Astrocyte of the spinal cord (primary cell): ENCODE measurements at regions not wholly inside any gene's neighbourhood (a gene's known extent, or its start where the extent isn't known, plus 50 kb on each side); places are given as distances from the start of the nearest gene placed in this dataset.

ENCODE experiments used
- DNase-seq: peaks from one replicate; pipeline ENCODE4 v3.0.0; 2011; ENCODE audit warnings: low read depth, low spot score
- H3K4me3 ChIP-seq: 2 replicates; pipeline ENCODE4 v1.5.1; 2011; ENCODE audit warnings: low read depth, mild to moderate bottlenecking, low read length, moderate library complexity
- CTCF ChIP-seq: IDR thresholded peaks from 2 replicates; pipeline ENCODE4 v1.5.1; 2012; ENCODE audit warnings: low read depth, mild to moderate bottlenecking, low read length, inconsistent platforms
- in situ Hi-C: cut with HindIII; loops from 2 replicates; pipeline ENCODE4 v1.10.0; 2017; ENCODE audit warnings: low sequenced_read_pairs

- in situ Hi-C loops = no loop called here
- TF ChIP-seq CTCF = no peak
- no peak for DNase-seq
- no peak overlapping the region for H3K4me3 ChIP-seq
These were observed 299.5 kb downstream of the BUD13 start for GRCh38 chr11:116473206-116473769.

GRCh38 chr11:116472651-116473050 is 300.1 kb downstream of the BUD13 start:
- TF ChIP-seq CTCF = no peak
- DNase-seq = no peak
- no peak overlapping the region for H3K4me3 ChIP-seq
- in situ Hi-C loops = no loop called here

GRCh38 chr11:116471608-116472256 is 301.1 kb downstream of the BUD13 start:
- DNase-seq = peak; percentile 39
- no peak overlapping the region for H3K4me3 ChIP-seq
- TF ChIP-seq CTCF = no peak
- in situ Hi-C loops = no loop called here

GRCh38 chr11:116468699-116469098 is 304.1 kb downstream of the BUD13 start:
- no peak overlapping the region for H3K4me3 ChIP-seq
- no peak for DNase-seq
- TF ChIP-seq CTCF = no peak
- in situ Hi-C loops = no loop called here

GRCh38 chr11:116467823-116468222 is 305.0 kb downstream of the BUD13 start:
- no peak for DNase-seq
- in situ Hi-C loops = no loop called here
- no peak for TF ChIP-seq CTCF
- H3K4me3 ChIP-seq = no peak overlapping the region

- no peak overlapping the region for H3K4me3 ChIP-seq
- in situ Hi-C loops = no loop called here
- DNase-seq = no peak
- no peak for TF ChIP-seq CTCF
These were observed 306.0 kb downstream of the BUD13 start for GRCh38 chr11:116466801-116467200.
